ENCODE measurements at regions not wholly inside any gene's neighbourhood (a gene's known extent, or its start where the extent isn't known, plus 50 kb on each side); places are given as distances from the start of the nearest gene placed in this dataset.

DNA sequence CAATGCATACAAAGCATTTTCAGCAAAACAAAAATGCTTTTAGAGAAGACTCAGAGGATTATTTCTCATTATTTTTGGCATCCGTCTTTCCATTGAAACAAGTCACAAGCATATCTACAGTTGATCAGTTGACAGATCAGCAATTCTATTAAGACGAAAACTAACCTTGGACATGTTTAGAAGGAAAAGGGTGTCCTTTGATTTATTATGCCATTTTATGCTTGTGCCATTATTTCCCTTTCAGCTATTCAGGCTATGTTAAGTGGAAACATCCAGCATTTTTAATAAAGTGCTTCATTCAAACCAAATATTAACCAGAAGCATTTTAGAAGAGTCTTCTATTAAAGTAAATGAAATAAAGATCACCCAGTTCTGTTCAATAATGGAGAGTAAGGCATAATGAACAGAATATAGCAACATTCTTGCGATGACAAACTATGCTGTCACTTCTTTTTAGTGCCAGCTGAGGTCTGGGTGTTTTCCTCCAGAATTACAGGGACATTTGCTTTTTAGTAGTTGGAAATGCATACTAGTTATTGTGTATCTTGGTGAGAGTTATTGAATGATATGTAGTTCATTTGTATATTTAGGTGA, 481.4 kb downstream of the PLA2G4A start:
- Mint-ChIP-seq H3K27ac (no peak overlapping the region), H3K36me3 (ENCODE audit: low read depth) (no peaks in the 10 kb centered on the region), H3K4me3 (no peak overlapping the region), H3K27me3 (ENCODE audit: low read depth, poor library complexity) (no peaks in the 10 kb centered on the region), H3K9me3 (no peaks in the 10 kb centered on the region), H3K4me1 (no peaks in the 10 kb centered on the region)
- TF ChIP-seq, protein P1, sequence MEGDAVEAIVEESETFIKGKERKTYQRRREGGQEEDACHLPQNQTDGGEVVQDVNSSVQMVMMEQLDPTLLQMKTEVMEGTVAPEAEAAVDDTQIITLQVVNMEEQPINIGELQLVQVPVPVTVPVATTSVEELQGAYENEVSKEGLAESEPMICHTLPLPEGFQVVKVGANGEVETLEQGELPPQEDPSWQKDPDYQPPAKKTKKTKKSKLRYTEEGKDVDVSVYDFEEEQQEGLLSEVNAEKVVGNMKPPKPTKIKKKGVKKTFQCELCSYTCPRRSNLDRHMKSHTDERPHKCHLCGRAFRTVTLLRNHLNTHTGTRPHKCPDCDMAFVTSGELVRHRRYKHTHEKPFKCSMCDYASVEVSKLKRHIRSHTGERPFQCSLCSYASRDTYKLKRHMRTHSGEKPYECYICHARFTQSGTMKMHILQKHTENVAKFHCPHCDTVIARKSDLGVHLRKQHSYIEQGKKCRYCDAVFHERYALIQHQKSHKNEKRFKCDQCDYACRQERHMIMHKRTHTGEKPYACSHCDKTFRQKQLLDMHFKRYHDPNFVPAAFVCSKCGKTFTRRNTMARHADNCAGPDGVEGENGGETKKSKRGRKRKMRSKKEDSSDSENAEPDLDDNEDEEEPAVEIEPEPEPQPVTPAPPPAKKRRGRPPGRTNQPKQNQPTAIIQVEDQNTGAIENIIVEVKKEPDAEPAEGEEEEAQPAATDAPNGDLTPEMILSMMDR (IDR thresholded peaks at IDR 0.05): no peak
- no peak for DNase-seq

DNA sequence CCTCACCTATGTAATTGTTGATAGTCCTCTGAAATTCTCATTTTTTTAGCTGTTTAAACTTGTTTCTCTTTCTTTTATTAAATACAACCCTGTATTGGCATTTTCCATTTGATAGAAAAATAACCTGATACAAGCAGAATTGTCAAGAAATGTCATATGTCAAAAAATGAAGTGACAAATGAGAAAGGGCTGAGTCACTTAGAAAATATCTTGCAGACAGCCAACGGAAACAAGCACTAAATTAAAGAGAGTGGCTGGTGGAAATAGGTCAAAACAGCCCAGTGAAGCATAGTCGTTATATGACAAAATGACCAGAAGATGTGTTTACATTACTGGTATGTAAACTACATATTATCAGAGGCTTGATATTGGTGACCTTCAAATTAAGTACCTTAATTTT, 484.4 kb downstream of the PLA2G4A start:
- no peak overlapping the region for H3K4me3 Mint-ChIP-seq
- TF ChIP-seq, protein P1 (IDR thresholded peaks at IDR 0.05): no peak
- no peaks in the 10 kb centered on the region for H3K4me1 Mint-ChIP-seq
- no peaks in the 10 kb centered on the region for H3K27me3 Mint-ChIP-seq (ENCODE audit: low read depth, poor library complexity)
- H3K36me3 Mint-ChIP-seq (ENCODE audit: low read depth): no peaks in the 10 kb centered on the region
- no peak overlapping the region for H3K27ac Mint-ChIP-seq
- no peaks in the 10 kb centered on the region for H3K9me3 Mint-ChIP-seq
- no peak for DNase-seq

DNA sequence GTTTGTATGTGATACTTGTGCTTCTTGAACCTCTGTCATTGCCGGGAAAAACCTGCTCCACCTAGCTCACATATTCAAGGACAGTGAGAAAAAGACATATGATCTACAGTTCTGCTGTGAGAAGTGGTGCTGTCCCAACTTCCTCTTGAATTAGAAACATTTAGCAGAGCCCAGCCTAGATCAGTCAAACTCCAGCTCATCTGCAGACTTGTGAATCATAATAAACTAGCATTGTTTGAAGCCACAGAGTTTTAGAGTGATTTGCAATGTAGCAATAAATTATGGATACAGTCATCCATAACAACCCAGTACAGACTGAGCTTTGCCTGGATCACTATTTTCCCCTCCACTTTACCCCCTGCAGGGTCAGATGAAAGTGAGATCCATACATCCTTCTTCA, 497.8 kb downstream of the PLA2G4A start:
- Mint-ChIP-seq H3K27ac (no peak overlapping the region), H3K36me3 (ENCODE audit: low read depth) (no peaks in the 10 kb centered on the region), H3K4me3 (no peak overlapping the region), H3K4me1 (no peaks in the 10 kb centered on the region), H3K9me3 (no peaks in the 10 kb centered on the region), H3K27me3 (ENCODE audit: low read depth, poor library complexity) (no peaks in the 10 kb centered on the region)
- DNase-seq: no peak
- TF ChIP-seq, protein P1 (IDR thresholded peaks at IDR 0.05): no peak

DNA sequence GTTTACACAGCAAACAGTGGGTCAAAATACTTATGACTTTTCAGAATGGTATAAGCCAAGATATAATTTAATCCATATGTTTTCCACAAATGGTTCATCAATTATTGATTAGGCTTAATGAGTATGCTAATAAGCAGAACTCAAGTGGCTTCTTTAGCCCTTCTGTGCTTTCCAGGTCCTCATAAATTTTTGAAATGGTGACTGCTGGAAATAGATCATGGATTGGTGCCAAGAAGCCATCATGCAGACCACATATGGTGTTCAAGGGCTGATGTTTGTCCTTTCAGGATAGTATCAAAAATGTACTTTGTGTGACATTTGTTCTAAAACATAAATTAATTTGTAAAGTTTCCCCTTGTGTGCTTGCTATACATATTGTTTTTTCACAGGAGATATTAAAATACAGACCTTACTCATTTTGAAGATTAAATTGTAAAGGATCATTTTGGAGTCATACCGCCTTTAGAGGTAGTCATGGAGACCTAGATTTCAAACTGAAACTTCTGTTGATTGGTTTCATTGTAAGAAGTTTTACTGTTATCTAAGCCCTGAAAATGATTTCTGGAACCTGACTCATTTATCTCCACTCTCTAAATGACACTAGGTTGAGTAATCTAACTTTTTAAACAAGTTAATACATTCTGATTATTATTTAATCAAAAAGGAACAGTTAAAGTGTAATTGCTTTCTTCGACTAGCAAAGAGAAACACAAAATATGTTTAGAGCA, 507.9 kb downstream of the PLA2G4A start:
- no peaks in the 10 kb centered on the region for H3K36me3 Mint-ChIP-seq (ENCODE audit: low read depth)
- TF ChIP-seq, protein P1 (IDR thresholded peaks at IDR 0.05): no peak
- DNase-seq: no peak
- peaks cover 4% of the 10 kb centered on the region for H3K9me3 Mint-ChIP-seq
- peaks cover 4% of the 10 kb centered on the region for H3K27me3 Mint-ChIP-seq (ENCODE audit: low read depth, poor library complexity)
- no peak overlapping the region for H3K27ac Mint-ChIP-seq
- H3K4me1 Mint-ChIP-seq: no peaks in the 10 kb centered on the region
- no peak overlapping the region for H3K4me3 Mint-ChIP-seq

DNA sequence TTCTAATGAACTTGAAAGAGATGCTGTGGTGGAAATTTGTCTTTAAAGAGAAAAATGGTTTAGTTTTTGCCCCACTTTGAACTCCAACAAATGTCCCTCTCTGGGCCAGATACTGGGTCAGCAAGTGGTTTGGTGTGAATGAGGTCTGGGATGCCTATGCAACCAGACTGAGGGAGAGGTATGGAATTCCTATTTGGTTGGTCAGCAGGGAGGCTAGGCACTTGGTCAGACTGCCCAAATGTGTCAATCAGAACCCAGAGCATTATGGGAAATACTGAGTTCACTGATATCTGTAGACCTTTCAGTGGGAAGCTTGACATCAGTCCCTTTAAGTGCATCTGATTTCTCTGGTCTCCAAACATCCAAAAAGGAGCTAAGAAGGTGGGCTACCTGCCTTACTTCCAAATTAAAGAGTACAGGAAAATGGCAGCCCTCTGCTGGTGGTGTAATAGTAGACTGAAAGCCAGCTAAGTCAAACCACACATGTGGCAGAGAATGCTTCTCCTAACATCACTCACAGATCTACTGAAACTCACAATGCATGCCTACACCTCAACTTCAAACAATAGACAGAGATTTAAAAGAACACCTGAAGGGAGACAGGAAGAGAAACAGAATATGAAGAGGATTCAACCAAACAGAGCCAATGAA, 510.1 kb downstream of the PLA2G4A start:
- TF ChIP-seq, protein P1 (IDR thresholded peaks at IDR 0.05): no peak
- Mint-ChIP-seq H3K27me3 (ENCODE audit: low read depth, poor library complexity) (peaks cover 4% of the 10 kb centered on the region), H3K36me3 (ENCODE audit: low read depth) (no peaks in the 10 kb centered on the region)

More for the DNA sequence above, 510.1 kb downstream of the PLA2G4A start:
- Mint-ChIP-seq H3K4me3 (no peak overlapping the region), H3K27ac (no peak overlapping the region), H3K4me1 (no peaks in the 10 kb centered on the region), H3K9me3 (no peaks in the 10 kb centered on the region)
- DNase-seq: no peak

All from nephron progenitor cell (in vitro differentiated cells).